Vagina (tissue), 2 donors: ENCODE measurements at regions not wholly inside any gene's neighbourhood (a gene's known extent, or its start where the extent isn't known, plus 50 kb on each side); places are given as distances from the start of the nearest gene placed in this dataset.

ENCODE experiments used
- DNase-seq, 2 donors: peaks; one replicate each; pipeline ENCODE4 v3.0.0-alpha.2; 2017; ENCODE audit errors: extremely low spot score in 2 of 2
- H3K27ac ChIP-seq: fragments of 200-600 bp; sonication (generic); one replicate; pipeline ENCODE4 v1.5.1; 2019
- H3K27me3 ChIP-seq: fragments of 200-600 bp; sonication (generic); one replicate; pipeline ENCODE4 v1.5.1; 2019
- H3K36me3 ChIP-seq, 2 donors: fragments of 200-600 bp; sonication (generic); one replicate each; pipeline ENCODE4 v1.5.1; 2017 to 2019
- H3K4me1 ChIP-seq: fragments of 200-600 bp; sonication (generic); one replicate; pipeline ENCODE4 v1.5.1; 2019
- H3K4me3 ChIP-seq, 2 donors: fragments of 200-600 bp; sonication (generic); 1 replicate in 1 of 2; 2 replicates in 1 of 2; pipeline ENCODE4 v1.5.1; 2016 to 2019
- H3K9me3 ChIP-seq: fragments of 200-600 bp; sonication (generic); one replicate; pipeline ENCODE4 v1.5.1; 2019
- POLR2A ChIP-seq, 2 donors: fragments of 450-650 bp; IDR thresholded peaks; one replicate each; pipeline ENCODE4 v1.6.1; 2017; ENCODE audit warnings: antibody characterized with exemption in 2 of 2, mild to moderate bottlenecking in 2 of 2, moderate library complexity in 2 of 2
- POLR2AphosphoS5 ChIP-seq, 2 donors: sonication (generic); formaldehyde crosslinking; IDR thresholded peaks; one replicate each; pipeline ENCODE4 v1.9.0; 2017; ENCODE audit warnings: antibody characterized with exemption in 2 of 2, mild to moderate bottlenecking in 2 of 2, low read depth in 1 of 2; ENCODE audit not compliant: insufficient read depth in 1 of 2
- intact Hi-C: fragments of 100-400 bp; cut with DNase I; formaldehyde crosslinking; loops from one replicate; pipeline ENCODE4 v1.15.1; 2023
- TF ChIP-seq, protein P1 (sequence below), 3 experiments: fragments of 450-650 bp in 2 of 3; fragments of 200-600 bp in 1 of 3; sonication (generic) in 1 of 3; IDR thresholded peaks; one replicate each; pipeline ENCODE4 v1.5.1; 2017 to 2019; ENCODE audit warnings: antibody characterized with exemption in 3 of 3, mild to moderate bottlenecking in 2 of 3, moderate library complexity in 2 of 3

DNA sequence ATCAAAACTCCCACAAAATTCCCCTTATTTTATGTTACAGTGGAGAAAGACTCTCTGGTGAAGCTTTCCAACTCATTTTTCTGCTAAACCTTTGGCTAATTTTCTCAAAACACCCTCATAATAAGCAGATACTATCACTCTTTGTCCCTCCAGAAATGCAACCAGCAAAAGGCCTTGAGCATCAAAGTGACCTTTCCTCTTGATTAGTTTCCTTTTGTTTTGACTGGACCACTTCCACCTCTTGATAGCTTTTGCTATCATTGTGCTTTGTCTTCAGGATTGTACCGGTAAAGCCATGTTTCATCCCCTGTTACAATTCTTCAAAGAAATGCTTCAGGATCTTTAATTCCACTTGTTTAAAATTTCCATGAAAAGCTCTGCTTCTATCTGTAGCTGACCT is 115.1 kb upstream of the SLC13A1 start:
- TF ChIP-seq, protein P1, sequence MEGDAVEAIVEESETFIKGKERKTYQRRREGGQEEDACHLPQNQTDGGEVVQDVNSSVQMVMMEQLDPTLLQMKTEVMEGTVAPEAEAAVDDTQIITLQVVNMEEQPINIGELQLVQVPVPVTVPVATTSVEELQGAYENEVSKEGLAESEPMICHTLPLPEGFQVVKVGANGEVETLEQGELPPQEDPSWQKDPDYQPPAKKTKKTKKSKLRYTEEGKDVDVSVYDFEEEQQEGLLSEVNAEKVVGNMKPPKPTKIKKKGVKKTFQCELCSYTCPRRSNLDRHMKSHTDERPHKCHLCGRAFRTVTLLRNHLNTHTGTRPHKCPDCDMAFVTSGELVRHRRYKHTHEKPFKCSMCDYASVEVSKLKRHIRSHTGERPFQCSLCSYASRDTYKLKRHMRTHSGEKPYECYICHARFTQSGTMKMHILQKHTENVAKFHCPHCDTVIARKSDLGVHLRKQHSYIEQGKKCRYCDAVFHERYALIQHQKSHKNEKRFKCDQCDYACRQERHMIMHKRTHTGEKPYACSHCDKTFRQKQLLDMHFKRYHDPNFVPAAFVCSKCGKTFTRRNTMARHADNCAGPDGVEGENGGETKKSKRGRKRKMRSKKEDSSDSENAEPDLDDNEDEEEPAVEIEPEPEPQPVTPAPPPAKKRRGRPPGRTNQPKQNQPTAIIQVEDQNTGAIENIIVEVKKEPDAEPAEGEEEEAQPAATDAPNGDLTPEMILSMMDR (IDR thresholded peaks at IDR 0.05) = no peak
- TF ChIP-seq POLR2A (IDR thresholded peaks at IDR 0.05) (no peak), POLR2AphosphoS5 (IDR thresholded peaks at IDR 0.05; ENCODE audit: insufficient read depth in 1 of 2, low read depth in 1 of 2) (no peak)
- H3K36me3 ChIP-seq = no peaks in the 10 kb centered on the region
- no peak overlapping the region for H3K27ac ChIP-seq
- intact Hi-C loops = no loop called here
- no peak for DNase-seq
- no peaks in the 10 kb centered on the region for H3K4me1 ChIP-seq
- no peaks in the 10 kb centered on the region for H3K27me3 ChIP-seq
- H3K9me3 ChIP-seq = no peaks in the 10 kb centered on the region
- no peak overlapping the region for H3K4me3 ChIP-seq

DNA sequence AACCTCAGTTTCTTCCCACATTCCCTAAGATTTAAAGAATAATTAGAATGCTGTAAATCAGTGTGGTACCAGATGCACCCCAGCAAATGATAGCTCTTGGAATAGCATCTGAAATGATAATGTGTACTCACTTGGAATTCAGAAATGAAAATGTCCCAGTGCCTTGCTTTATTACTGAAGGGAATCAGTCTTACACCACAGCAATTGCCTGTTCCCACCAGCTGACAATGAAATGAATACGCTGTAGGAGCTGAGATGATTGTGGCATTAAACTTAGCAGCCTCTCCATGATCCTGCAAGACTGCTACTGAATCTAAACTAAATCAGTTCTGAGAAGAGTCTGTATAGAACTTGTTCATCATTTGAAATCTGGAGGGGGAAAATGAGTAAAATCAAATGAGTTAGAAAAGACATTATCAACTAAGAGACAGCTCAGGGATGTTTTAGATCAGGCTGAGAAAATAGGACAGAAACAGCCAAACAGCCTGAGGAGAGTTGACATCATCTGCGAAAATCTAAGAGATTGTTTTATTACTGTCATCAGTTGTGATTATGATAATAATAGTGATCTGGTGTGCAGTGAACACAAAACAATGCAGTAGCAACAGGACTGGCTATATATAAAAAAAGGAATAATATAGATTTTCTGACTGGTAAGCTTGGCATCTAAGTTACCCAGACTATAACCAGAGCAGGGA is 108.6 kb upstream of the SLC13A1 start:
- no peaks in the 10 kb centered on the region for H3K36me3 ChIP-seq
- no peaks in the 10 kb centered on the region for H3K9me3 ChIP-seq
- H3K4me3 ChIP-seq = no peak overlapping the region
- no peaks in the 10 kb centered on the region for H3K27me3 ChIP-seq
- H3K27ac ChIP-seq = no peak overlapping the region
- no peaks in the 10 kb centered on the region for H3K4me1 ChIP-seq
- TF ChIP-seq POLR2A (IDR thresholded peaks at IDR 0.05) (no peak), POLR2AphosphoS5 (IDR thresholded peaks at IDR 0.05; ENCODE audit: insufficient read depth in 1 of 2, low read depth in 1 of 2) (no peak)
- TF ChIP-seq, protein P1 (IDR thresholded peaks at IDR 0.05) = no peak
- DNase-seq = no peak
- intact Hi-C loops = no loop called here

DNA sequence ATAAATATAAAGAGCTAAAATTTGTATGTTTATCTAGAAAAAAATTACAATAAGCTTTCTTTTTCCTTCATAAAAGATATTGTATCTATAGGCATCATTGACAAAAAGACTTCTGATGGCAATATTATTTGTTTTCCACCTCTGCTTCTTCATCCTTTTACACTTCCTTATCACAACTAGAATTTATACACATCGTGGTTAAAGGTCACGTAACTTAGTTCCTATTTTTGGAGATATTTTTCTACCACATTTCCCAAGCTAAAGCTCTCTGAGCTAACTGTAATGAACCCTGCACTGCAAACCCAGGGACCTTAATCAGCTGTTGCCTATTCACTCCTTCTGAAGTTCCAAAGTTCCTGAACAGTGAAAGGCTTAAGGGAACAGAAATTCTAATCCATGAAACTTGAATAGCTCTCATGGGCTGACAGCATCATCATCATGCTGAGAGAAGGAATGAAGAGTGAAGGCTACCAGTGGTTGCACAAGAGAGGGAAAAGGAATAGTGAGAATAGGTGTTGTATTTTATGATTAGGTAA is 106.1 kb upstream of the SLC13A1 start:
- DNase-seq = no peak
- TF ChIP-seq, protein P1 (IDR thresholded peaks at IDR 0.05) = no peak
- TF ChIP-seq POLR2AphosphoS5 (IDR thresholded peaks at IDR 0.05; ENCODE audit: insufficient read depth in 1 of 2, low read depth in 1 of 2) (no peak), POLR2A (IDR thresholded peaks at IDR 0.05) (no peak)
- intact Hi-C loops = no loop called here
- Histone ChIP-seq H3K27me3 (no peaks in the 10 kb centered on the region), H3K4me1 (no peaks in the 10 kb centered on the region), H3K9me3 (no peaks in the 10 kb centered on the region), H3K36me3 (no peaks in the 10 kb centered on the region), H3K27ac (no peak overlapping the region), H3K4me3 (no peak overlapping the region)

DNA sequence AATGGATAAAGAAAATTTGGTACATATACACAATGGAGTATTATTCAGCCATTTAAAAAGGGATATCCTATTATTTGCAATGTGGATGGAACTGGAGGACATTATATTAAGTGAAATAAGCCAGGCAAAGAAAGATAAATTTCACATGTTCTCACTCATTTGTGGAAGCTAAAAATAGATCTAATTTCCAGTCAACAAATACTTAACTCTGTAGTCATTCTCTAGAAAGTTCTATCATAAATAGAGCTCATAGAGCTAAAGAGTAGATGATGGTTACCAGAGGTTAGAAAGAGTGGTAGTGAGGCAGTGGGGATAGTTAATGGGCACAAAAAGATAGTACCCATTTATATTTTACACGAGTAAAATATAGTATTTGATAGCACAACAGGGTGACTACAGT is 104.2 kb upstream of the SLC13A1 start:
- TF ChIP-seq POLR2A (IDR thresholded peaks at IDR 0.05) (no peak), POLR2AphosphoS5 (IDR thresholded peaks at IDR 0.05; ENCODE audit: insufficient read depth in 1 of 2, low read depth in 1 of 2) (no peak)
- TF ChIP-seq, protein P1 (IDR thresholded peaks at IDR 0.05) = no peak
- H3K4me1 ChIP-seq = no peaks in the 10 kb centered on the region
- H3K4me3 ChIP-seq = no peak overlapping the region
- H3K9me3 ChIP-seq = no peaks in the 10 kb centered on the region
- no peaks in the 10 kb centered on the region for H3K27me3 ChIP-seq
- no peak overlapping the region for H3K27ac ChIP-seq
- no peaks in the 10 kb centered on the region for H3K36me3 ChIP-seq
- DNase-seq = no peak
- intact Hi-C loops = no loop called here

DNA sequence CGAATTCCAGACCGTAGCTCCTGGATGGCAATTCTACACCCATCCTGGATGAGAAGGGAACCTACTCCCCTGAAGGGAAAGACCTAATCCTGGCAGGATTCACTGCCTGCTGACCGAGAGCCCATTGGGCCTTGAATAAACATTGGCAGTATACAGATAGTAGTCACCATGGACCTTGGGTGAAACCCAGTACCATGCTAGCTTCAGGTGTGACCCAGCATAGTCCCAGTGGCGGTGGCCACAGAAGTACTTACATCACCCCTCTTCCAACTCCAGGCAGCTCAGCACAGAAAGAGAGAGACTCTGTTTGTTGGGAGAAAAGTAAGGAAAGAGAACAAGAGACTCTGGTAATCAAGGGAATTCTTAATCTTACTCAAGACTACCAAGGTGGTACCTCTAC is 97.2 kb upstream of the SLC13A1 start:
- Histone ChIP-seq H3K27me3 (no peaks in the 10 kb centered on the region), H3K4me3 (no peak overlapping the region), H3K36me3 (no peaks in the 10 kb centered on the region), H3K4me1 (no peaks in the 10 kb centered on the region), H3K9me3 (no peaks in the 10 kb centered on the region), H3K27ac (no peak overlapping the region)
- intact Hi-C loops = no loop called here
- DNase-seq = no peak
- TF ChIP-seq, protein P1 (IDR thresholded peaks at IDR 0.05) = no peak
- no peak for TF ChIP-seq POLR2AphosphoS5 (IDR thresholded peaks at IDR 0.05; ENCODE audit: insufficient read depth in 1 of 2, low read depth in 1 of 2)
- no peak for TF ChIP-seq POLR2A (IDR thresholded peaks at IDR 0.05)
